ENCODE measurements at regions not wholly inside any gene's neighbourhood (a gene's known extent, or its start where the extent isn't known, plus 50 kb on each side); places are given as distances from the start of the nearest gene placed in this dataset.

- H3K4me3 ChIP-seq (ENCODE audit: low read depth in 2 of 2, low read length in 1 of 2): no peak overlapping the region
- no peak overlapping the region for H3K4me2 ChIP-seq
- ChIA-PET POLR2A (no interaction called here), CTCF (interaction anchor here (1.3 to 2.0 kb wide), 3 partner anchors 10 to 13 kb away, joined by 3 to 6 read pairs (median 4); no protein-coding TSS in a partner anchor)
- no peaks in the 10 kb centered on the region for H3K27me3 ChIP-seq (ENCODE audit: insufficient read depth)
- peak overlapping the region in 1 of 2 experiments; percentile 56; a peak in 2 of 4 replicates for H3K27ac ChIP-seq (ENCODE audit: low read depth in 2 of 2, low read length in 1 of 2)
- peaks cover 4% of the 10 kb centered on the region for H3F3A ChIP-seq (replicated peaks; ENCODE audit: insufficient read depth)
- H4K20me1 ChIP-seq (ENCODE audit: insufficient read depth): no peaks in the 10 kb centered on the region
- H3K9ac ChIP-seq: no peak overlapping the region
- no peak for TF ChIP-seq SIN3A (IDR thresholded peaks at IDR 0.05; ENCODE audit: borderline replicate concordance, low read depth, low read length)
- no peaks in the 10 kb centered on the region for H3K36me3 ChIP-seq (replicated peaks in 1 of 2; ENCODE audit: control insufficient read depth in 1 of 2, insufficient read depth in 2 of 2, low read length in 1 of 2)
- DNase-seq: no peak
- no peaks in the 10 kb centered on the region for H3K9me2 ChIP-seq
- H2AFZ ChIP-seq (ENCODE audit: low read depth): no peak overlapping the region
- H3K79me2 ChIP-seq (ENCODE audit: insufficient read depth): no peaks in the 10 kb centered on the region
- no peaks in the 10 kb centered on the region for H3K9me3 ChIP-seq
- H3K4me1 ChIP-seq (ENCODE audit: control insufficient read depth in 1 of 2, insufficient read depth in 2 of 2, low read depth in 1 of 2, low read length in 1 of 2): peaks cover 11% of the 10 kb centered on the region in 2 experiments
- 96% methylated on average over 2 of the region's 2 CpGs for WGBS (ENCODE audit: low lambda C conversion rate)
Observed at GRCh38 chr5:72633041-72633445, 125.8 kb upstream of the ZNF366 start.

- Histone ChIP-seq H3K4me1 (ENCODE audit: control insufficient read depth in 1 of 2, insufficient read depth in 2 of 2, low read depth in 1 of 2, low read length in 1 of 2) (peaks cover 11% of the 10 kb centered on the region in 2 experiments), H4K20me1 (ENCODE audit: insufficient read depth) (no peaks in the 10 kb centered on the region), H3K9ac (no peak overlapping the region), H3K9me3 (no peaks in the 10 kb centered on the region), H3K79me2 (ENCODE audit: insufficient read depth) (no peaks in the 10 kb centered on the region), H3K4me3 (ENCODE audit: low read depth in 2 of 2, low read length in 1 of 2) (no peak overlapping the region), H3K27ac (ENCODE audit: low read depth in 2 of 2, low read length in 1 of 2) (no peak overlapping the region), H2AFZ (ENCODE audit: low read depth) (no peak overlapping the region), H3K9me2 (no peaks in the 10 kb centered on the region), H3K27me3 (ENCODE audit: insufficient read depth) (no peaks in the 10 kb centered on the region), H3K36me3 (replicated peaks in 1 of 2; ENCODE audit: control insufficient read depth in 1 of 2, insufficient read depth in 2 of 2, low read length in 1 of 2) (no peaks in the 10 kb centered on the region), H3F3A (replicated peaks; ENCODE audit: insufficient read depth) (peaks cover 5% of the 10 kb centered on the region), H3K4me2 (no peak overlapping the region)
- no peak for TF ChIP-seq MXI1 (IDR thresholded peaks at IDR 0.05; ENCODE audit: low read depth, low read length)
- no peak for TF ChIP-seq RCOR1 (IDR thresholded peaks at IDR 0.05; ENCODE audit: low read length)
- TF ChIP-seq RXRA (IDR thresholded peaks at IDR 0.05; ENCODE audit: borderline replicate concordance, low read depth): no peak
- no peak for TF ChIP-seq SMC3 (IDR thresholded peaks at IDR 0.05; ENCODE audit: low read depth, low read length)
- TF ChIP-seq TAF1 (IDR thresholded peaks at IDR 0.05; ENCODE audit: borderline replicate concordance, low read depth, low read length): no peak
- no peak for TF ChIP-seq EZH2phosphoT487 (IDR thresholded peaks at IDR 0.05; ENCODE audit: borderline replicate concordance, low read depth)
- no peak for TF ChIP-seq NRF1 (IDR thresholded peaks at IDR 0.05; ENCODE audit: low read depth, low read length)
- TF ChIP-seq ELF1 (IDR thresholded peaks at IDR 0.05): no peak
- no peak for TF ChIP-seq USF1 (IDR thresholded peaks at IDR 0.05; ENCODE audit: borderline replicate concordance, low read depth)
- no peak for TF ChIP-seq JUND (IDR thresholded peaks at IDR 0.05)
- TF ChIP-seq GATA2 (CRISPR knock-in tag; IDR thresholded peaks at IDR 0.05): no peak
- TF ChIP-seq FOXJ3 (CRISPR knock-in tag; IDR thresholded peaks at IDR 0.05): no peak
- no peak for TF ChIP-seq RAD21 (IDR thresholded peaks at IDR 0.05; ENCODE audit: low read length)
- TF ChIP-seq POLR2AphosphoS5 (IDR thresholded peaks at IDR 0.05; ENCODE audit: low read depth, low read length): no peak
- TF ChIP-seq PBX3 (IDR thresholded peaks at IDR 0.05): no peak
- no peak for TF ChIP-seq CTCF (IDR thresholded peaks at IDR 0.05)
- no peak for TF ChIP-seq REST (IDR thresholded peaks at IDR 0.05; ENCODE audit: low read depth, low read length)
- no peak for TF ChIP-seq EP300 (IDR thresholded peaks at IDR 0.05; ENCODE audit: borderline replicate concordance in 1 of 2, low read depth in 1 of 2, low read length in 1 of 2)
- CTCF ChIA-PET: interaction anchor here (0.9 to 2.3 kb wide), 6 partner anchors 8 to 264 kb away, joined by 3 to 12 read pairs (median 3); no protein-coding TSS in a partner anchor
- WGBS (ENCODE audit: low lambda C conversion rate): 84% methylated on average over 6 of the region's 6 CpGs
- no peak for DNase-seq
- POLR2A ChIA-PET: no interaction called here
Observed at GRCh38 chr5:72630721-72631120, 123.5 kb upstream of the ZNF366 start.
